GM12874 (cell line): ENCODE measurements at regions not wholly inside any gene's neighbourhood (a gene's known extent, or its start where the extent isn't known, plus 50 kb on each side); places are given as distances from the start of the nearest gene placed in this dataset.

Experiments
- CTCF ChIP-seq: IDR thresholded peaks from 2 replicates; pipeline ENCODE4 v1.5.1; 2011; ENCODE audit warnings: low read depth, mild to moderate bottlenecking, control low read depth, low read length, moderate library complexity; ENCODE audit not compliant: insufficient read depth

GRCh38 chr3:23750573-23751210 lies 55.1 kb upstream of the UBE2E1 start:
- TF ChIP-seq CTCF, result no peak

GRCh38 chr3:23751212-23751723 lies 54.5 kb upstream of the UBE2E1 start:
- TF ChIP-seq CTCF, result no peak

- TF ChIP-seq CTCF, result no peak
These were observed 53.6 kb upstream of the UBE2E1 start for GRCh38 chr3:23752126-23752525.

GRCh38 chr3:23754215-23754614 lies 51.5 kb upstream of the UBE2E1 start:
- no peak for TF ChIP-seq CTCF
